ENCODE measurements at regions not wholly inside any gene's neighbourhood (a gene's known extent, or its start where the extent isn't known, plus 50 kb on each side); places are given as distances from the start of the nearest gene placed in this dataset.

DNA sequence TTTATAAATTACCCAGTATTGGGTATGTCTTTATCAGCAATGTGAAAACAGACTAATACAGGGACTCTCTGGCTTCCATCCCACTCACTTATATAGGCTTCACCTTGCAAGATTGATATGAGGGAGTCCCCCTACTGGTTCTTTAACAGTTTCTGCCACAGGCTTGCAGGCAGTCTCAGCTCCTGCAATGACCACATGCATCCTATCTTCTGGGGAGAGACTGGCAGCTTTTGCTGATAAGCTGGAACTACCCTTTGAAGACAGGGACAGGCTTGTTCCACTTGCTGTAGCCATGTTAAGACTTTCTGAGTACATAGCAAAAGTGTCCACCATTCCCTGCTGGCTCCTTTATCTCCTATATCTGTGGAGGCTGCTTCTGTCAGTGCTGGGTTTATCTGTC lies 531.7 kb upstream of the FLRT2 start:
- Mint-ChIP-seq H3K4me3 (ENCODE audit: unreplicated experiment) (no peak overlapping the region), H3K4me1 (ENCODE audit: unreplicated experiment) (peaks cover 9% of the 10 kb centered on the region), H3K36me3 (ENCODE audit: unreplicated experiment) (no peaks in the 10 kb centered on the region), H3K27ac (ENCODE audit: unreplicated experiment) (no peak overlapping the region), H3K9me3 (ENCODE audit: unreplicated experiment) (no peaks in the 10 kb centered on the region), H3K27me3 (ENCODE audit: unreplicated experiment) (no peaks in the 10 kb centered on the region)
- TF ChIP-seq, protein P1, sequence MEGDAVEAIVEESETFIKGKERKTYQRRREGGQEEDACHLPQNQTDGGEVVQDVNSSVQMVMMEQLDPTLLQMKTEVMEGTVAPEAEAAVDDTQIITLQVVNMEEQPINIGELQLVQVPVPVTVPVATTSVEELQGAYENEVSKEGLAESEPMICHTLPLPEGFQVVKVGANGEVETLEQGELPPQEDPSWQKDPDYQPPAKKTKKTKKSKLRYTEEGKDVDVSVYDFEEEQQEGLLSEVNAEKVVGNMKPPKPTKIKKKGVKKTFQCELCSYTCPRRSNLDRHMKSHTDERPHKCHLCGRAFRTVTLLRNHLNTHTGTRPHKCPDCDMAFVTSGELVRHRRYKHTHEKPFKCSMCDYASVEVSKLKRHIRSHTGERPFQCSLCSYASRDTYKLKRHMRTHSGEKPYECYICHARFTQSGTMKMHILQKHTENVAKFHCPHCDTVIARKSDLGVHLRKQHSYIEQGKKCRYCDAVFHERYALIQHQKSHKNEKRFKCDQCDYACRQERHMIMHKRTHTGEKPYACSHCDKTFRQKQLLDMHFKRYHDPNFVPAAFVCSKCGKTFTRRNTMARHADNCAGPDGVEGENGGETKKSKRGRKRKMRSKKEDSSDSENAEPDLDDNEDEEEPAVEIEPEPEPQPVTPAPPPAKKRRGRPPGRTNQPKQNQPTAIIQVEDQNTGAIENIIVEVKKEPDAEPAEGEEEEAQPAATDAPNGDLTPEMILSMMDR (IDR thresholded peaks at IDR 0.05): no peak
- DNase-seq (ENCODE audit: extremely low spot score, unreplicated experiment): no peak

DNA sequence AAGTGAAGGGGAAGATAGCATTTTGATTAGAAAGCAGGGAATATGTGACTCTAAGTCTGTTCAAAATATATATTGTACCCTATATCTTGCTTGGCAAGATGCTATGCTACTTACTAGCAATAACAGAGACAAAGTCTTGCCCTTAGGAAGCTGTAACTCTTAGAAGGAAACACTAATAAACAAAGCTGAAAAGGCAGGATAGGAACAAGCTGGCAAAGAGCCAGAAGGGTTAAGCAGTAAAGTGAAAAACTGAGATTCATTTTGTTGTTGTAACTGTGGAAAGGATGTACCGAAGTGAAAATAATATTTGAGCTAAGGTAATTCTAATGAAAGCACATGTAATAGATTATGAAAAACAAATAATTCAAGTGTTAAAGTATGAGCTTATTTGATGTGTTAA lies 527.1 kb upstream of the FLRT2 start:
- no peak overlapping the region for H3K4me3 Mint-ChIP-seq (ENCODE audit: unreplicated experiment)
- no peaks in the 10 kb centered on the region for H3K27me3 Mint-ChIP-seq (ENCODE audit: unreplicated experiment)
- H3K4me1 Mint-ChIP-seq (ENCODE audit: unreplicated experiment): peaks cover 9% of the 10 kb centered on the region
- no peaks in the 10 kb centered on the region for H3K36me3 Mint-ChIP-seq (ENCODE audit: unreplicated experiment)
- H3K27ac Mint-ChIP-seq (ENCODE audit: unreplicated experiment): no peak overlapping the region
- DNase-seq (ENCODE audit: extremely low spot score, unreplicated experiment): no peak
- TF ChIP-seq, protein P1 (IDR thresholded peaks at IDR 0.05): no peak
- H3K9me3 Mint-ChIP-seq (ENCODE audit: unreplicated experiment): no peaks in the 10 kb centered on the region

DNA sequence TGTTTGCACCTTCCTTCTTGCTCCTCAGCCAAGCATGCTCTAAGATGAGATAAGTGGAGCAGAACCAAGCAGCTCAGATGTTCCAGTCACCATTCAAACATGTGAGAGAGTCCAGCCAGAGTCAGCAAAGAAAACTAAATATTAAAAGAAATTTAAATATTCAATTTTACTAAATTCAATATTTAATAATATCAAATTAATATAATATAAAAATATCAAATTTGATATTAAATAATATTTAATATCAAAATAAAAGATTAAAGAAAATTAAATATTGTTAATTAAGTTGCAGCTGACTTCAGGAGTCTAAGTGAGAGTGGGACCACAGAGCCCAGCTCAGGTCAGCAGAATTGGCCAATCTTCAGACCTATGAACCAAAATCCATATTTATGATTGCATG lies 526.1 kb upstream of the FLRT2 start:
- Mint-ChIP-seq H3K27me3 (ENCODE audit: unreplicated experiment) (no peaks in the 10 kb centered on the region), H3K27ac (ENCODE audit: unreplicated experiment) (no peak overlapping the region), H3K36me3 (ENCODE audit: unreplicated experiment) (no peaks in the 10 kb centered on the region), H3K4me1 (ENCODE audit: unreplicated experiment) (peaks cover 9% of the 10 kb centered on the region), H3K4me3 (ENCODE audit: unreplicated experiment) (no peak overlapping the region), H3K9me3 (ENCODE audit: unreplicated experiment) (no peaks in the 10 kb centered on the region)
- DNase-seq (ENCODE audit: extremely low spot score, unreplicated experiment): no peak
- TF ChIP-seq, protein P1 (IDR thresholded peaks at IDR 0.05): no peak

DNA sequence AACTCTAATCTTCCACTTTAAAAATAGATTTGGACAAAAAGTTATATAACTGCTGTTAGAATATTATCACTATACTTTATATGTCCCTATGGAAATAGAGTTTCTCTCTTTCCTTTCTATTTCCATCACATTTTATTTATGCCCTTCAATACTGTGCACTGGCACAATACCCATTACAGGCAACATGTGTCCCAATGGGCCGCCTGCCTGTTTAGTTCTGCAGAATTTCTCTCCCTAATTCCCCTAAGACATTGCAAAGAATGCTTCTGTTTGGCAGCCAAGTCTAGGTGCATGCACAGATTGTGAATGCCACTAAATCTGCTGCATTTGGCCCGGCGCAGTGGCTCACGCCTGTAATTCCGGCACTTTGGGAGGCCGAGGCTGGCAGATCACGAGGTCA lies 520.4 kb upstream of the FLRT2 start:
- Mint-ChIP-seq H3K36me3 (ENCODE audit: unreplicated experiment) (no peaks in the 10 kb centered on the region), H3K4me1 (ENCODE audit: unreplicated experiment) (no peaks in the 10 kb centered on the region), H3K27ac (ENCODE audit: unreplicated experiment) (no peak overlapping the region), H3K27me3 (ENCODE audit: unreplicated experiment) (no peaks in the 10 kb centered on the region), H3K4me3 (ENCODE audit: unreplicated experiment) (no peak overlapping the region), H3K9me3 (ENCODE audit: unreplicated experiment) (no peaks in the 10 kb centered on the region)
- TF ChIP-seq, protein P1 (IDR thresholded peaks at IDR 0.05): no peak
- DNase-seq (ENCODE audit: extremely low spot score, unreplicated experiment): no peak

DNA sequence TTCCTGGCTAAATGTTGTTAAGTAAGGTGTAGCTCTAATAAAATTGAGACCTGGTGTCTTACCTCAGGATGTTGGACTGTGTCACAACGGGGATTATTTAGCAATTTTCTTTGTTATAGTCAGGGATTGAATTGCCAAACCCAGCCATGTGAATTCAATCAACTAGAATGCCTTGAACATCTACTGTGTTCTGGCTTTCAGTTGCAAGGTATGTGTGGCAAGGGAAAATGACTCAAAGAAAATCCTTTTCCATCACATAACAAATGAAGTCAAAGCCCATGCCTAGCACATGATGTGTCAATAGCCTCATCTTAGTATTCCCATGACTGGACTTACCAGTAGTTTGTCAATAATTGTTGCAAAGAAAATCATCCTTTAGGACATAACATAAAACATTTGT lies 519.8 kb upstream of the FLRT2 start:
- Mint-ChIP-seq H3K4me3 (ENCODE audit: unreplicated experiment) (no peak overlapping the region), H3K4me1 (ENCODE audit: unreplicated experiment) (peaks cover 6% of the 10 kb centered on the region), H3K27me3 (ENCODE audit: unreplicated experiment) (no peaks in the 10 kb centered on the region), H3K36me3 (ENCODE audit: unreplicated experiment) (no peaks in the 10 kb centered on the region), H3K9me3 (ENCODE audit: unreplicated experiment) (no peaks in the 10 kb centered on the region), H3K27ac (ENCODE audit: unreplicated experiment) (no peak overlapping the region)
- no peak for DNase-seq (ENCODE audit: extremely low spot score, unreplicated experiment)
- TF ChIP-seq, protein P1 (IDR thresholded peaks at IDR 0.05): no peak

Measured in osteocyte (in vitro differentiated cells).